CD14-positive monocyte (primary cell): ENCODE measurements at regions not wholly inside any gene's neighbourhood (a gene's known extent, or its start where the extent isn't known, plus 50 kb on each side); places are given as distances from the start of the nearest gene placed in this dataset.

Experiments used
- DNase-seq, 3 donors: peaks; one replicate each; pipeline ENCODE4 v3.0.0-alpha.2; 2011 to 2022
- H2AFZ ChIP-seq: 2 replicates; pipeline ENCODE4 v1.6.0; 2012; ENCODE audit warnings: mild to moderate bottlenecking, low read depth, low read length, inconsistent platforms; ENCODE audit not compliant: insufficient read depth, poor library complexity, severe bottlenecking
- H3K27ac ChIP-seq, 2 donors: 1 replicate in 1 of 2; 2 replicates in 1 of 2; pipeline ENCODE4 v1.5.1; 2012 to 2013; ENCODE audit warnings: low read length in 2 of 2, control low read depth in 1 of 2, inconsistent platforms in 1 of 2, low read depth in 1 of 2, mild to moderate bottlenecking in 1 of 2
- H3K27me3 ChIP-seq, 2 donors: one replicate each; pipeline versions ENCODE4 v1.6.0 to v1.6.1; 2011 to 2013; ENCODE audit warnings: low read length in 2 of 2; ENCODE audit not compliant: control insufficient read depth in 2 of 2, insufficient read depth in 2 of 2
- H3K36me3 ChIP-seq, 2 donors: replicated peaks in 1 of 2; 1 replicate in 1 of 2; 2 replicates in 1 of 2; pipeline versions ENCODE4 v1.5.1 to v1.6.1; 2012 to 2013; ENCODE audit warnings: low read length in 2 of 2, control low read depth in 1 of 2, inconsistent platforms in 1 of 2, mild to moderate bottlenecking in 1 of 2; ENCODE audit not compliant: insufficient read depth in 2 of 2, control insufficient read depth in 1 of 2
- H3K4me1 ChIP-seq, 2 donors: 1 replicate in 1 of 2; 2 replicates in 1 of 2; pipeline versions ENCODE4 v1.5.1 to v1.6.1; 2012 to 2013; ENCODE audit warnings: low read length in 2 of 2, control low read depth in 1 of 2, inconsistent platforms in 1 of 2, mild to moderate bottlenecking in 1 of 2, moderate library complexity in 1 of 2; ENCODE audit not compliant: insufficient read depth in 2 of 2, control insufficient read depth in 1 of 2
- H3K4me2 ChIP-seq: replicated peaks from 2 replicates; pipeline ENCODE3; 2012; ENCODE audit warnings: low read length, moderate library complexity, mild to moderate bottlenecking; ENCODE audit not compliant: poor library complexity, severe bottlenecking; ENCODE audit errors: extremely low read depth
- H3K4me3 ChIP-seq, 3 experiments: fragments of 200-600 bp in 1 of 3; sonication (generic) in 1 of 3; replicated peaks in 1 of 3; 1 replicate in 2 of 3; 2 replicates in 1 of 3; pipeline ENCODE4 v1.5.1; 2011 to 2013; ENCODE audit warnings: low read length in 3 of 3, mild to moderate bottlenecking in 3 of 3, control low read depth in 2 of 3, low read depth in 2 of 3, inconsistent platforms in 1 of 3, moderate library complexity in 1 of 3
- H3K79me2 ChIP-seq: 2 replicates; pipeline ENCODE4 v1.6.0; 2012; ENCODE audit warnings: mild to moderate bottlenecking, control low read depth, inconsistent platforms, low read length, moderate library complexity; ENCODE audit not compliant: insufficient read depth
- H3K9ac ChIP-seq: 2 replicates; pipeline ENCODE4 v1.6.0; 2017; ENCODE audit warnings: low read length, mild to moderate bottlenecking; ENCODE audit not compliant: insufficient read depth, poor library complexity, severe bottlenecking
- H3K9me3 ChIP-seq, 2 donors: replicated peaks in 1 of 2; 1 replicate in 1 of 2; 2 replicates in 1 of 2; pipeline versions ENCODE4 v1.5.1 to v1.6.1; 2012 to 2013; ENCODE audit warnings: low read length in 2 of 2, control low read depth in 1 of 2; ENCODE audit not compliant: control insufficient read depth in 1 of 2, insufficient read depth in 1 of 2
- H4K20me1 ChIP-seq: 2 replicates; pipeline ENCODE4 v1.6.0; 2012; ENCODE audit warnings: mild to moderate bottlenecking, low read length, control low read depth, moderate library complexity; ENCODE audit not compliant: insufficient read depth
- H3K27ac Mint-ChIP-seq, 7 donors: one replicate each; pipeline ENCODE4 v1.8.0; 2020; ENCODE audit warnings: mild to moderate bottlenecking in 7 of 7, mixed read lengths in 7 of 7, moderate library complexity in 6 of 7, inconsistent platforms in 2 of 7
- H3K27me3 Mint-ChIP-seq, 3 donors: one replicate each; pipeline ENCODE4 v1.8.0; 2021 to 2022; ENCODE audit warnings: low read depth in 3 of 3, mild to moderate bottlenecking in 3 of 3, mixed read lengths in 3 of 3, moderate library complexity in 3 of 3, inconsistent platforms in 1 of 3
- H3K36me3 Mint-ChIP-seq, 2 donors: one replicate each; pipeline ENCODE4 v1.8.0; 2020; ENCODE audit warnings: mixed read lengths in 2 of 2, inconsistent platforms in 1 of 2, mild to moderate bottlenecking in 1 of 2
- H3K4me1 Mint-ChIP-seq: one replicate; pipeline ENCODE4 v1.8.0; 2020; ENCODE audit warnings: mild to moderate bottlenecking, mixed read lengths
- H3K4me3 Mint-ChIP-seq, 2 donors: one replicate each; pipeline ENCODE4 v1.8.0; 2020; ENCODE audit warnings: mild to moderate bottlenecking in 2 of 2, mixed read lengths in 2 of 2, moderate library complexity in 1 of 2
- H3K9me3 Mint-ChIP-seq, 7 donors: one replicate each; pipeline ENCODE4 v1.8.0; 2020 to 2022; ENCODE audit warnings: mixed read lengths in 7 of 7, mild to moderate bottlenecking in 6 of 7, moderate library complexity in 6 of 7, inconsistent platforms in 2 of 7
- WGBS: methylation state at CpG from one replicate; pipeline ENCODE4 v1.1.5; 2013; ENCODE audit warnings: missing lambda C conversion rate; ENCODE audit not compliant: insufficient coverage; 5-methylcytosine and 5-hydroxymethylcytosine counted together
- intact Hi-C, 2 donors: fragments of 100-400 bp; cut with micrococcal nuclease; formaldehyde crosslinking; loops; one replicate each; pipeline versions ENCODE4 v1.15.0 to v1.15.1; 2023
- TF ChIP-seq, protein P1 (sequence below): fragments of 200-600 bp; IDR thresholded peaks from one replicate; pipeline ENCODE4 v1.8.0; 2022; ENCODE audit warnings: antibody characterized with exemption, mild to moderate bottlenecking

GRCh38 chr3:177881351-177881750, 654.9 kb upstream of the KCNMB2 start:
- peaks cover 0 to 4% (median 0%) of the 10 kb centered on the region in 3 donors for H3K27me3 Mint-ChIP-seq
- H3K36me3 Mint-ChIP-seq, result no peaks in the 10 kb centered on the region

DNA sequence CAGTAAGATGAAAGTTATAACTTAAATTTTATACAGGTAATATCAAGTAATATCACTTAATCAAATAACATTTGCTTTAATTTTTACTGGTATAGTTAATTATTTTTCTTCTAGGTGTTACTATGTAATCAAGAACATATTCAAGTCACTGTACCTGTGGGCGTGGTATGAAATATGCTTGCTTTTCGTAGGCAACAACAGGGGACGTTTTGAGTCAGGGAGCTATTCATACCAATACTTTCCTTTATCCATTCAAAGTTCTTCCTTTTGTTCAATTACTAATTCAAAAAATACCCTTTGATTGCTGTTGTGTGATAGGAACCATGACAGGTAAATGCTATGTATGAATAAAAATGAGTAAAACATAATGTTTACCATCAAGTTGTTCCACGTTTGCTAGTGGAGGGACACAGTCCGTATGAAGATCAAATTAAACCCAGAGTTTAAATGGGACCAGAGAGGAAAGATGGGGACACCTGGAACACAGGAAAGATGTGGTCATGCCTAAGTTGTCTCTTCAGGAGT, 654.0 kb upstream of the KCNMB2 start:
- DNase-seq, result no peak
- H3K4me1 Mint-ChIP-seq, result peaks cover 6% of the 10 kb centered on the region
- TF ChIP-seq, protein P1, sequence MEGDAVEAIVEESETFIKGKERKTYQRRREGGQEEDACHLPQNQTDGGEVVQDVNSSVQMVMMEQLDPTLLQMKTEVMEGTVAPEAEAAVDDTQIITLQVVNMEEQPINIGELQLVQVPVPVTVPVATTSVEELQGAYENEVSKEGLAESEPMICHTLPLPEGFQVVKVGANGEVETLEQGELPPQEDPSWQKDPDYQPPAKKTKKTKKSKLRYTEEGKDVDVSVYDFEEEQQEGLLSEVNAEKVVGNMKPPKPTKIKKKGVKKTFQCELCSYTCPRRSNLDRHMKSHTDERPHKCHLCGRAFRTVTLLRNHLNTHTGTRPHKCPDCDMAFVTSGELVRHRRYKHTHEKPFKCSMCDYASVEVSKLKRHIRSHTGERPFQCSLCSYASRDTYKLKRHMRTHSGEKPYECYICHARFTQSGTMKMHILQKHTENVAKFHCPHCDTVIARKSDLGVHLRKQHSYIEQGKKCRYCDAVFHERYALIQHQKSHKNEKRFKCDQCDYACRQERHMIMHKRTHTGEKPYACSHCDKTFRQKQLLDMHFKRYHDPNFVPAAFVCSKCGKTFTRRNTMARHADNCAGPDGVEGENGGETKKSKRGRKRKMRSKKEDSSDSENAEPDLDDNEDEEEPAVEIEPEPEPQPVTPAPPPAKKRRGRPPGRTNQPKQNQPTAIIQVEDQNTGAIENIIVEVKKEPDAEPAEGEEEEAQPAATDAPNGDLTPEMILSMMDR, result no peak
- Histone ChIP-seq H3K27ac (no peak overlapping the region), H3K4me3 (no peak overlapping the region), H3K4me1 (no peaks in the 10 kb centered on the region), H3K79me2 (no peaks in the 10 kb centered on the region), H3K36me3 (no peaks in the 10 kb centered on the region), H2AFZ (no peak overlapping the region), H3K9ac (no peak overlapping the region), H3K27me3 (no peaks in the 10 kb centered on the region), H3K4me2 (no peak overlapping the region), H3K9me3 (no peaks in the 10 kb centered on the region), H4K20me1 (no peaks in the 10 kb centered on the region)
- peaks cover 0 to 4% (median 0%) of the 10 kb centered on the region in 3 donors for H3K27me3 Mint-ChIP-seq
- no peak overlapping the region for H3K27ac Mint-ChIP-seq
- no peaks in the 10 kb centered on the region for H3K9me3 Mint-ChIP-seq
- 87% methylated on average over 2 of the region's 5 CpGs for WGBS
- intact Hi-C loops, result no loop called here
- H3K36me3 Mint-ChIP-seq, result no peaks in the 10 kb centered on the region
- H3K4me3 Mint-ChIP-seq, result no peak overlapping the region

More at GRCh38 chr3:177881351-177881750, 654.9 kb upstream of the KCNMB2 start:
- Histone ChIP-seq H3K4me2 (no peak overlapping the region), H3K4me1 (no peaks in the 10 kb centered on the region), H3K36me3 (no peaks in the 10 kb centered on the region), H3K27me3 (no peaks in the 10 kb centered on the region), H2AFZ (no peak overlapping the region), H3K27ac (no peak overlapping the region), H3K79me2 (no peaks in the 10 kb centered on the region), H3K9ac (no peak overlapping the region), H3K9me3 (no peaks in the 10 kb centered on the region), H4K20me1 (no peaks in the 10 kb centered on the region), H3K4me3 (no peak overlapping the region)
- Mint-ChIP-seq H3K9me3 (no peaks in the 10 kb centered on the region), H3K4me3 (no peak overlapping the region), H3K4me1 (peaks cover 6% of the 10 kb centered on the region), H3K27ac (no peak overlapping the region)
- WGBS, result no CpG with 5 or more reads among the region's 3 CpGs
- no peak for DNase-seq
- TF ChIP-seq, protein P1, result no peak
- intact Hi-C loops, result no loop called here
